GM21367 (cell line): ENCODE measurements at regions not wholly inside any gene's neighbourhood (a gene's known extent, or its start where the extent isn't known, plus 50 kb on each side); places are given as distances from the start of the nearest gene placed in this dataset.
"Not testable (repeated sequence)": the region's sequence is repeated elsewhere in the genome, so short reads cannot be mapped to it uniquely, and the experiment has no call there.

Experiments used
- ATAC-seq: cut with Tn5 transposase; IDR thresholded peaks from one replicate; pipeline ENCODE4 v1.9.1; 2021; ENCODE audit not compliant: unreplicated experiment

DNA sequence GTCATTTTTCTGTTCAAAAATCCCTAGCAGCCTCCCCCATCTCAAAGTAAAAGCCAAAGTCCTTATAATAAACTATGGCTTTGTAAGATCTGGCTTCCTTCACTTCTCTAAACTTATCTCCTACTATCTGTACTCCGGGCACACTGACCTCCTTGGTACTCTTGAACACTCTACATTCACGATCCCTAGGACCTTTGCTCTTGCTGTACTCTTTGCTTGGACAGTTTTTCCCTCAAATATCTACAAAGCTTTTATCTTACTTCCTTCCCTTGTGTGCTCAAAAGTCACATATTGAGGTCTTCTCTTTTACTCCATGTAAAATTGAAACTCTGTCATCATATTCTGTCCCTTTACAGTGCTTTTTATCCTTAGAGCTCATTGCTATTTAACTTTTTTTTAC, 616.6 kb downstream of the IRS1 start:
- no peak for ATAC-seq

DNA sequence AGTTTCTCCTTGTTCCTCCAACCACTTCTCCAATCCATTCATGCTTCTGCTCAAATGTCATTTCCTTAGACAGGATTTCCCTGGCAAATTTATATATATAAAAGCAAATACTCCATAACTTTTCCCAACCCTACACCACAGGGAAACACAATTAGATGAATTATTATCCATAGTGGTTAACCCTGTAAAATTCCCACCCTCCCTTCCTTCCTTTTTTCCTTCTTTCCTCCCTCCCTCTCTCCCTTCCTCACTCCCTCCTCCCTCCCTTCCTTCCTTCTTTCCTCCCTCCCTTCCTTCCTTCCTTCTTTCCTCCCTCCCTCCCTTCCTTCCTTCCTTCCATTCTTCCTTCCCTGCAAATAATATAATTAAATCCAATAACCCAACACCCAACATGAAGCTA, 617.7 kb downstream of the IRS1 start:
- no peak for ATAC-seq

DNA sequence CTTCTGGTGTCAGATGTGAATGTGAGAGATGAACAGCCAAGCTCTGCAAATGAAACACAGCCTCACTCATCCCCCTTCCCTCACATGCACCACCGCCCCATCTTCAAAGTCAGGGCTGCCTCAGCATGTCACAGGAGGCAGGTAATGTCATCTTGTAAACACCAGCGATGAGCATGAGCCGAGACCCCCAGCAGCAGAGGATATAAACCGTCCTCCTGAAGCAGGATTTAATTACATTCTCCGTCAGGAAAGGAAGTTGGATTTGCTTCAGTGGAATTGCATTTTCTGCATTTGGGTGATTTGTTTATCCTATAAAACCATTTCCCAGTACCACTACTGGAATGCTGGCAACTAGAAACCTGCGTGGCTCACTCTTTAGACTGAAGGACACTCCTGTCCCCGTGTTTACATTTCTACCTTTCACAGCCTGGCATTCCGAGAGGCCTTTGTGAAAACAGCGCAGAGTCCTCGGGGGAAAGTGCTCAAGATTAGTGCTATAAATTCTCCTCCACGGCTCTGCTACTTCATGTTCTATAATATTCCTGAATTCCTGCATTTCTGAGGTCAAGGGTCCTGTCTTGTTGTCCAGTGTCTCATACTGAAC, 619.2 kb downstream of the IRS1 start:
- ATAC-seq: no peak

DNA sequence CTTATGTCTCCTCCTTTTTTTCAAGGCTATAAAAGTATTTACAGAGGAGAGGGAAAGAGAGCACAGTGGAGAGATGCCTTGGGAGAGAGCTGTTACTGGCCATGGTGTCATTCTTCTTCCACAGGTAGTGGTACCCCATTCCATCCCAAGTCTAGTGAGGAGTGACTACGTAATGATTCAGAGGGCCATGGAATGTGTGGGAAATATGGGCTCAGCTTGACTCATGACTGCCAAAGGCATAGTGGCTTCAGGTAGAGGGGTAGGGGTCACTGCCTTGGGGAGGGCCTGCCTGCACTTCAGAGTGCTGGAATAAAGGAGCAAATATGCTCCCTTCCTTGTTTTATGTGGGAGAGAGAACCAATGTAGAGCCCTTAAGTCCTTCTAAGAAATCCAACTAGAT, 620.6 kb downstream of the IRS1 start:
- no peak for ATAC-seq

DNA sequence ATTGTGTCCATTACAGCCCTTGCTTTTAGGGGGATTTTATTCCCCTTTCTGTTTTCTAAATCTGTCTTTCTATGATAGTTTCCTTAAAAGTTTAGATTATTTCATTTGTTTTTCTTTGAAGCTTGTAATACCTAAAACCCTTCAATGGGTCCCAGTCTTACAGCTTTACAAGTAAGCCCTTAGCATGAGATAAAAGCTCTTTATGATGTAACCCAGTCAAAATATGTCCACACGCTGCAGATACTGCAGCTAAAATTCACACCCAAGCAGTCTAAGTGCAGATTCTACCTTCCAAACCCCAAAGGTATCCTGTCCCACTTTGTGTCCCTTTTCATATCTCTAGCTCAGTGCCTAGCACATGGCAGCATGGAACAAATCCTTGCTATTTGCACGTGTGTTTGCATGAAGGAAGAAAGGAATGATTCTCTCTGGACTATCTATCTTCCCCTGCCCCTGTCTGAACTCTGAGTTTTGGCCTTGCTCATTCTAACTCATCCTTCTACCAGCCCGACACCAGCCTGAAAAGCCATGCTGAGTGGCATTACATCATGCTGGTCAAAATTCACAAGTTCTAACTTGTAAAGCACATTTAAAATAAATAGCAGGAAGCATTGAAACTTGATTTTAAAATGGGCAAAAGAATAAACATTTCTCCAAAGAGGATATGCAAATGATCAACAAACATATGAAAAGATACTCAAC, 623.2 kb downstream of the IRS1 start:
- no peak for ATAC-seq

DNA sequence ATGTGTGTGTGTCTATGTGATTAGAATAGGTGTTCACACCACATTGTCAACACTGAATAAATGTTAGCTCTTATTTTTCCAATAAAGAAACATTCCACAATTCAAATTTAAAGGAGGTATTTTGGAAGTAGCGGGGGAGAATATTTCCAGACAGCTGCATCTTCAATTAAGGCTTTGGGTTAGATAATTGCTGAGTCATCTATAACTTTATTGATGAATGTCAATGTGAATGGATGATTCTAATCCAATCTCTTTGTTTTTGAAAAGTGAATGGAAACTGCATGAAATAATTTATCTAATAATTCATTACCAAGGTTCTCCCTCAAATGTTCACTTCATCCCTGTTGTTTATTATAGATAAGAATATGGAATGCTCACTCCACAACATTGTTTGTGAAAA, 625.2 kb downstream of the IRS1 start:
- ATAC-seq: no peak

DNA sequence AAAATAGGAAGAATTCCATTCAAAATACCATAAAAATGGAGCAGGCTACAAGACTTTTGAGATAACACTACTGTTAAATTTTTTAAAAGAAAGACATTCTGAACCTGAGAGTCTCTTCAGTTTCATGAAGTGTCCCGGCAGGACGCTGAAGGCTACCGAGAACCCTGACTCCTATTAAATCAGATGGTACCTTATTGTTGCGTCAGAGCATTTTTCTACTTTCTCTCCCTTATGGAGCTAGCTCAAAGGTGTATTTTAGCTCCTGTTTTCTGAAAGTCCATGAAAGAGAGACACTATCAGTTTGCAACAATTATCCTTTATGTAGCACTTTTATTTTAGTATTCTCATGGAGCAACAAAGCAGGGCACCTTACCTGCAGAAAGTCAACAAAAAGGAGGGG, 626.7 kb downstream of the IRS1 start:
- ATAC-seq: no peak

DNA sequence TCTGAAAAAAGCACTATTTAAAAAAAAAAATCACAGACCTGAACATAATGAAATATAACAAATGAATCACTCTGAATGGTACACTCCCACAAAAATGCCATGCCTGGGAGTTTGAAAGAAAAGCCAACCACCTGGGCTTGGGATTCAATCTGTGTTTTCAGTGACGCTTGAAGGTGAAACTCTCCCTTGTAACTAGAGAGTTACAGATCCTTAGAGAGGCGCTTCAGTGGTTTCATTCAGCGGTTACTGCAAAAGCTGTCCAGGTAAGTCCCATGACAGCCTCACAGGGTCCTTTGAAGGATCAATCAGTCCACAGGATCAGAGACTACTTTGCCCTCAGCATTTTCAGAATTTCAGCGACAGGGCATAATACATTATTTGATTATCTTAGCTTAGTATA, 627.3 kb downstream of the IRS1 start:
- no peak for ATAC-seq

DNA sequence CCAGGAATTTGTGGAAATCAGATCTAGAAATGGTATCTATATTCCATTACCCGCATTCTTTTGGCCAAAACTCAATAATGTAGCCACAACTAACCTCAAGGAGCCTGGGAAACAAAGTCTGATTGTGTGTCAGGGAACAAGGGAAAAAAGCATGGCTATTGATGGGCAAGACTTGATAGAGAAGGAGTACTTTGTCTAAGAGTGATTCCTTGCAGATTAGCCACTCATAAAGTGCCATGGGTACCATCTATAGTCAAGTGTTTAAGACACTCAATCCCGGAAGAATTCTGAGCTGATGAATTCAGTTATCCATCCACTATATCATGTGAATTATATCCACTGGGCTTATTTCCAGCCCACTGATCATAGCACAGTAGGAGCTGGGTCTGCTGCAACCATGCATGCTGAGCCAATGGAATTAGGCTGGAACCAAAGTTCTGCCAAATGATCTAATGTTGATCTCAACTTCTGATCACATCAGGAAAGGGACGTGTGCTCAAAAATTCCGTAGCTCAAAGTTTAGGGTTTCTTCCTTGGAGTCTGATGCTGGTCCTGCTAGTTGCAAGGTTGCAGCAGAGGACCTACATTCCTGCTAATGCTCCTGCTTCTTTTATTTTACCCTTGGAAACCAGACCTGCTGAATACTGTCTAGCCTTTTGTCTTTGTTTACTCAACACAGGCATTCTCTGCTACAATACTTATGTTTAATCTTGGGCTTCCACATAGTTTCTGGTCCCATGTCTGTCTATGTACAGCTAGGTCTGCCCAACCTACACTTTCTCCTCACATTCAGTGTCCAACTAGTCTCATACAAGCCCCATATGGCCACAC, 629.7 kb downstream of the IRS1 start:
- ATAC-seq: no peak

DNA sequence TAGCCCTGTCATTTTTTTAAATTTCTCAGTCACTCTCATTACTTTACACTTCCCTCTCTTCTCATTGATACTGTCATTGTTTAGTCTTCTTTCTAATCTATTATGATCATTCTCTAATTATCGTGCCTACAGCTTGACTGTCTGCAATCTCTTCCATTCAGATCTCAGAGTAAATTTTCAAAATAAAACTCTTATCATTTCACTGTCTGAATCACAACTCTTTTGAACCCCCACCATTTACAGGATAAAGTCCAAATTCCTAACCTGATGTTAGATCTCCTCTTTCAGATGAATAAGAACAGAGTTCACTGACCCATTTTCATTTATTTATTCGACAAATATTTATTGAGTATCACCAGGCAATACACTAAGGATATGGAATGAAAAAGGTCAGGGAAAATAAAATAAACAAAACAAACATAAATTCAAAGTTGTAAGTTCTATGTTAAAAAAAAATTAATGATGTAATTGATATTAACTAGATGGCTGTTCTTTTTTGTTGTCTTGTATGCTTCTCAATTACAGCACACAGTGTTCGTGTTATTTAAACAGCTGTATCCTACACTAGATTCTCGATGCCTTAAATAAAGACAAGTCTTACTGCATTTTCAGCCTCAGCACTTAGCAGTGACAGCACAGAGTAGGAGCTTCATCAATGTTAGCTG, 631.0 kb downstream of the IRS1 start:
- no peak for ATAC-seq

DNA sequence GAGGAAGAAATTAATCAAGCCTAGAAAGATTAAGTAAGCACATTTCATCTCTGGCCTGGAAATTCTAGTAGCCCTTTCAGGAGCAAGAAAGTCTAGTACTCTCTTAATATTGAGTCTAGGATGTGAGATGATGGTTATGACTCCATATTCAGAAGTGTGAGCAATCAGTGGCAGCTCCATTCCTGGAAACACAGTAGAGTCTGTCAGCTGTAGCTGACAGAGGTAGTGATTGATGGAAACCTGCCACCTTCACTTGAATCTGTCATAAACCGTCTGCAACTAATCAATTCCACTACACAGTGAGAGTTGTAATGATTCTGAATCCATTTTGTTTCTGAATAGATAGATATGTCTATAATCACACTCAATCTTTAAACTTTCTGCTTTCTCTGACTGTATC, 635.1 kb downstream of the IRS1 start:
- no peak for ATAC-seq

DNA sequence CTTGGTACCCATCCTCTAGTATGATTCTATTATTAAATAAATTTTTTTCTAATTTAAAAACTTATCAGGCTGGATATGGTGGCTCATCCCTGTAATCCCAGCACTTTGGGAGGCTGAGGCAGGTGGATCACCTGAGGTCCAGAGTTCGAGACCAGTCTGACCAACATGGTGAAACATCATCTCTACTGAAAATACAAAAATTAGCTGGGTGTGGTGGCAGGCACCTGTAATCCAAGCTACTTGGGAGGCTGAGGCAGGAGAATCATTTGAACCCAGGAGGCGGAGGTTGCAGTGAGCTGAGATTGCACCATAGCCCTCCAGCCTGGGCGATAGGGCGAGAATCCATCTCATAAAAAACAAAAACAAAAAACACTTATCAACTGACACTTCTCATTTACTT, 639.0 kb downstream of the IRS1 start:
- ATAC-seq: not testable (repeated sequence)

DNA sequence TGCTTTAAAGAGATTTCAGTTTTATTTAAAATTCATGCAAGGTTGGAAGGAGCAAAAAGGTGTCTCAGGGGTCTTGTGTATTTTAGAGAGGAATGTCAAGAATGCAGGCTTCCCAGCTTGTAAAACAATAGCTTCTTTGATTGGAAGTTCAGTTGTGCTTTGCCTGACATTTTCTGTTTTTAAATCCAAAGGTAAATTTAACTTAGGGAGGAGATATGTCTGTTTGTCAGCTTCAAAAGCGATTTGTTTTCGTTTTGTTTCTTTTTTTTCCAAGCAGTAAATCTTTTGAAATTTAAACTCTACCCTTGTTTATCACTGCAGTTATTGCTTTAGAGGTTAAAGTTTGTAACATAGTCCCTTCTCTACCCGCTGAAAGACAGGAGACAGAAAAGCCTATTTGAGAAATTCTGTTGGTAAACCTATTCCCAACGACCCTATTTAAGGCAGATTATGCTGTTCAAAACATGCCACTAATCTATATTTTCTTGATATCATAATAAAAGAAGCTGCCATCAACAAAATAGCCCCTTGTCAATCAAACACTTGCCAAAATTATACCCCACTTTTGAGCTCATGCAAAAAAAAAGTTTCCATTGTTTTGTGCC, 639.6 kb downstream of the IRS1 start:
- ATAC-seq: no peak

DNA sequence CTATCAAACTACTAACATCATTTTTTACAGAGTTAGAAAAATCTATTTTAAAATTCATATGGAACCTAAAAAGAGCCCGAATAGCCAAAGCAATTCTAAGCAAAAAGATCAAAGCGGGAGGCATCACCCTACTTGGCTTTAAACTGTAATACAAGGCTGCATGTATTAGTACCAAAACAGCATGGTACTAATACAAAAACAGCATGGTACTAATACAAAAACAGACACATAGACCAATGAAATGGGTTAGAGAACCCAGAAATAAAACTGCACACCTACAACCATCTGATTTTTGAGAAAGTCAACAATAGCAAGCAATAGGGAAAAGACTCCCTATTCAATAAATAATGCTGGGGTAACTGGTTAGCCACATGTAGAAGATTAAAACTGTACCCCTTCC, 640.7 kb downstream of the IRS1 start:
- ATAC-seq: no peak

DNA sequence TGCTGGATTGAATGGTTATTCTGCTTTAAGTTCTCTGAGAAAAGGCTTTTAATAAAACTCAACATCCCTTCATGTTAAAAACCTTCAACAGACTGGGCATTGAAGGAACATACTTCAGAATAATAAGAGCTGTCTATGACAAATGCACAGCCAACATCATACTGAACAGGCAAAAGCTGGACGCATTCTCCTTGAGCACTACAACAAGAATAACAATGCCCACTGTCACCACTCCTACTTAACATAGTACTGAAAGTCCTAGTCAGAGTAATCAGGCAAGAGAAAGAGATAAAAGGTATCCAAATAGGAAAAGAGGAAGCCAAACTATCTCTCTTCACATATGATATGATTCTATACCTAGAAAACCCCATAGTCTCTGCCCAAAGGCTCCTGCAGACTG, 641.4 kb downstream of the IRS1 start:
- no peak for ATAC-seq

DNA sequence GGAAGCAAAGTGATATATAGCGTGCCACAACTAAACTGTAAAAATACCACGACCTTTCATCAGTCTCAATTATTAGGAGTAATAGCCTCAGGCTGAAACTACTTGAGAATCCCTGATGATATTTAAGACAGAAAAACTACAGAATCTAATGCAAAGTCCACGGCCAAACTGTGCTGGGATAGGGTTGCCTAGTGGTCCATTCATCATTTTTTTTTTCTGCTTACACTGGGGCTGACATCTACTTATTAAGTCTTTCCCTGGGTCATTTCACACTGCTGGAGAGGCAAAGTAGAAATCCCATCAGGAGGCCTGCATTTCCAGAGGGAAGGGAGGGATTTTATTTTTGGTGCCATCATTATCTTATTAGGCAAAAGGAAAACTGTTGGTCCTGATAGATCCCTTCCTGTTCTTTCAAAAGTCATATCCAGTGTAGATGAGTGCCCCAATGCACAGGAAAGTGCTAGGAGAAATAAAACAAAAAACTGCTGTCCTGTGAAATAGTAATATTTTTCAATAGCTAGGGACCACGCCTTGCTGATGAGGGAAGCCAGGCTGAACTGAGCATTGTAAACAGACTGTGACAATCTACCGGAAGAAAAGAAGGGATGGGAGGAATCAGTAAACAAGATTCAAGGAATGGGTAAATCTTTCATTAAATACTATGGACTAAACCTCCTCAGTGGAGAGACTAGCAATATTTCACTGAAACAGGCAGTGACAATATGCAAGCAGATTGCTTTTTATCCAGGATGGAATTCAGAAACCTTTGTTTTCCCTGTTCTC, 644.3 kb downstream of the IRS1 start:
- ATAC-seq: no peak

DNA sequence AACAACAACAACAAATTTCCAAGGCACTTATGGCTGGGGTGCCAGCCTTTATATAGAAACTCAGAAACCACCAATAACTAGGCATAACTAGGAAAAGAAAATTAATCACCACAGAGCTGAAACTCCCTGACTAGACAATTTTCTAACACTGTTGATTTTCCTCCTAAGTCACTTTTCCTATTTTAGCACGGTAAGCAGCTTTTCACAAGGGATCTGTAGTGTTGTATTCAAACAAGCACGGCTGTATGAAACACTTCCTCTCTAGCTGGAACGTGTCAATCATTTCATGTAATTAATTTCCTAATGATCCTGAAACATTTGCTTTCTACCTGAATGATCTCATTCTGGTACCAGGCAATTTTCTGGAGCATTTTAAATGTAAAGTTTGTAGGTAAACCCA, 645.0 kb downstream of the IRS1 start:
- no peak for ATAC-seq

DNA sequence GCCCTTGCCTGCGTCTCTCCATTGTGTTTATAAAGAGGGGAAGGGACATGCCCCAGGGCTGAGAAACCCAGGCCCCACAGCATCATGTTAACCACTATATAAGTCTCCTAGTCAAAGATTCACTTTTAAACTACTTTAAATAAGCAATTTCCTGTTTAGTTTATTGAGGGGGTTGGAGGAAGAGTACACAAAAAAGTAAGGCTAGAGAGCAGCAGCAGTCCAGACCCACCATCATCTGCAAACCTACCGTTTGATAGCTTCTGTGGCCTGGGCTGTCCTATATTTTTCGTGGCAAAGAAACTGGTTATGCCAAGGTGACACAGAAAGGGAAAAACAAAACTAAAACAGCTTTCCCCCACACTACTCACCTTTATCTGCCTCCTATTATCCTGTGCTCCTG, 646.1 kb downstream of the IRS1 start:
- ATAC-seq: no peak

DNA sequence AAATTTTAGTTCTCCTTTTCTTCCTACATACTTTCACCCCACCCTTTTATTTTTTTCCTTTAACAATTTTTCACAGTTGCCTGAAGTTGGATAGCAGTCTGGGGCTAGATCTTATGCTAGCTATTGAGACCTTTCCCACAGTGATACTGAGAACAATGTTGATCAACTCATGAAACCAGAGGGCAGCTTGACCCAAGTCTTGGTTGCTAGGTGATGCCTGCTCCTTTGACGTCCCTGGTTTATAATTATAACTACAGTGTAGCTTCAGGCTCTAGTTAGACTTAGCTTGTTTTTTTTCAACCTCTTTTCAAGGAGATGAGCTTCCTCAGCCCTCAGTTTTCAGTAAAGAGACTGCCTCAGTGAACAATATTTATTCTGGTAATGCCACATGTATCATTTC, 648.5 kb downstream of the IRS1 start:
- no peak for ATAC-seq

DNA sequence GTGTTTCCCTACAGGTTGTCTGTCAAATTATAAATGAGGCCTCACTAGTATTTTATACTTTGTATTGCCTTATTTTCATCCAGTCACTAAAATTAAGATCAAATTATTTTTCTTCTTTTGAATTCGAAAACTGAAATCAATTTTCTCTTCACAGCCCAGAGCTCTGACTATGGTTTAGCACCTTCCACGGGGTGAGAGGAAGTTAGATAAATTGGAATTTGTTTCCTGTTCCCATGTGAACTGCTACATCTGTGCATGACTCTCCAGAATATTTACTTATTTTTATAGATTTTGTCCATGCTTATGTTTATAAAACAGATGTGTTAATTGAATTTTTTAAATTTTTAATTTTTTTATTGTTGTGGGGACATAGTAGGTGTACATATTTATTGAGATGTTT, 656.5 kb downstream of the IRS1 start:
- ATAC-seq: no peak

DNA sequence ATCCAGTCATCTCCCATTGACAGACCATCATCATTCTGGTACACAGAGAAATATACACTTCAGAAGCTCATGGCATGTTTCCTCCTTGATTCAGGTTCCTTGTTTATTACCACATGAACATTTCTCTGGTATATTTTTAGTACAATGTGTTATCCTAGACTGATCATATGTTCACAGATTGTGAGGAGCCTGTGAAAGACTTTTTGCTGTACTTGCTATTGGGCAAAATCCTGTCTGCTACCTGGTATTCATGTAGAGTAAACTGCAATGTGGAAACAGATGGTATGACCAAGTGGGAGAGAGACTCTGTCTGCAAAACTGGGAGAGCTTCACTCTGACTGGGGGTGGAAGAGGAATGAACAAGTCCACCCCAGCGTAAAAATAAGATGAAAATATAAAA, 657.2 kb downstream of the IRS1 start:
- no peak for ATAC-seq
